Colonic mucosa (tissue), 4 donors: ENCODE measurements at regions not wholly inside any gene's neighbourhood (a gene's known extent, or its start where the extent isn't known, plus 50 kb on each side); places are given as distances from the start of the nearest gene placed in this dataset.
"Not testable (repeated sequence)": the region's sequence is repeated elsewhere in the genome, so short reads cannot be mapped to it uniquely, and the experiment has no call there.

Source experiments
- DNase-seq: peaks from one replicate; pipeline ENCODE4 v3.0.0-alpha.2; 2020
- H3K27ac ChIP-seq: fragments of 200-600 bp; one replicate; pipeline ENCODE4 v1.8.0; 2021
- H3K27me3 ChIP-seq: fragments of 200-600 bp; one replicate; pipeline ENCODE4 v1.8.0; 2021
- H3K36me3 ChIP-seq: fragments of 200-600 bp; one replicate; pipeline ENCODE4 v1.8.0; 2021
- H3K4me1 ChIP-seq: fragments of 200-600 bp; one replicate; pipeline ENCODE4 v1.8.0; 2021; ENCODE audit warnings: mild to moderate bottlenecking
- H3K4me3 ChIP-seq: fragments of 200-600 bp; one replicate; pipeline ENCODE4 v1.8.0; 2021
- H3K9ac ChIP-seq, 2 donors: one replicate each; pipeline ENCODE4 v1.7.0; 2013; ENCODE audit warnings: control low read depth in 2 of 2, low read depth in 2 of 2, low read length in 2 of 2
- H3K9me3 ChIP-seq: fragments of 200-600 bp; one replicate; pipeline ENCODE4 v1.8.0; 2021
- CTCF ChIP-seq: fragments of 200-600 bp; IDR thresholded peaks from one replicate; pipeline ENCODE4 v1.8.0; 2022; ENCODE audit warnings: antibody characterized with exemption, mild to moderate bottlenecking
- intact Hi-C: fragments of 100-400 bp; cut with DNase I; formaldehyde crosslinking; loops from one replicate; pipeline ENCODE4 v1.14.1; 2022
- donor health status: healthy.
- donor health status: DM: no; HTN: no; CAD: no.
- donor health status: DM: no; HTN: no; CAD: no.

DNA sequence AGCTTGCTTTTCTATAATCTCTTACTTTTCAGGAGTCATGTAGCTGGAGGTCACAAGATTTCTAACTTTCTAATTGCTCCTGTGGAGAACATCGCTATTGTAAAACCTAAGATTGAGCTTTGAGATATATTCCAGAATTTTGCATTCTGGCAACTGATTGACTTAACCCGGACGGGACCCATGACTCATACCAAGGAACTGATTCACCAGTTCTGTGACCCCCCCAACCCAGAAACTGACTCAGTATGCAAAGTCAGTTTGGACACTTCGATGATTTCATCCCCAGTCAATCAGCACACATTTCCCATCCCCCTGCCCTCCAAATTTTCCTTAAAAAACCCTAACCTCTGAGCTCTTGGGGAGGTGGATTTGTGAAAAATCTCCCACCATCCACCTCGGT lies 396.5 kb upstream of the GBE1 start:
- Histone ChIP-seq H3K36me3 (no peaks in the 10 kb centered on the region), H3K9ac (no peak overlapping the region), H3K9me3 (no peaks in the 10 kb centered on the region), H3K4me3 (no peak overlapping the region), H3K4me1 (no peaks in the 10 kb centered on the region), H3K27ac (no peak overlapping the region), H3K27me3 (no peaks in the 10 kb centered on the region)
- TF ChIP-seq CTCF = no peak
- no peak for DNase-seq
- intact Hi-C loops = no loop called here

DNA sequence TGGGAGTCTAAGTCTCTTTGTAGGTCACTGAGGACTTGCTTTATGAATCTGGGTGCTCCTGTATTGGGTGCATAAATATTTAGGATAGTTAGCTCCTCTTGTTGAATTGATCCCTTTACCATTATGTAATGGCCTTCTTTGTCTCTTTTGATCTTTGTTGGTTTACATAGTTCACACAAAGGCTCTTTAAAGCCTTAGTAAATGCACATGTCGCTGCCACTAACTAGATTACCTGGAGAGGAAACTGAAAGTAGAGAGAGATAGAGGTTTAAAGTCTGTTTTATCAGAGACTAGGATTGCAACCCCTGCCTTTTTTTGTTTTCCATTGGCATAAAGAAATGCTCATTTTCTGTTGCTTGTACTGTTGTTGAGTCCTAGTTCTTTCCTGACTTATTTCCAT lies 392.4 kb upstream of the GBE1 start:
- H3K4me3 ChIP-seq, H3K4me1 ChIP-seq, H3K9me3 ChIP-seq, H3K27ac ChIP-seq, H3K27me3 ChIP-seq, H3K9ac ChIP-seq, DNase-seq, H3K36me3 ChIP-seq, intact Hi-C loops: not testable (repeated sequence)

DNA sequence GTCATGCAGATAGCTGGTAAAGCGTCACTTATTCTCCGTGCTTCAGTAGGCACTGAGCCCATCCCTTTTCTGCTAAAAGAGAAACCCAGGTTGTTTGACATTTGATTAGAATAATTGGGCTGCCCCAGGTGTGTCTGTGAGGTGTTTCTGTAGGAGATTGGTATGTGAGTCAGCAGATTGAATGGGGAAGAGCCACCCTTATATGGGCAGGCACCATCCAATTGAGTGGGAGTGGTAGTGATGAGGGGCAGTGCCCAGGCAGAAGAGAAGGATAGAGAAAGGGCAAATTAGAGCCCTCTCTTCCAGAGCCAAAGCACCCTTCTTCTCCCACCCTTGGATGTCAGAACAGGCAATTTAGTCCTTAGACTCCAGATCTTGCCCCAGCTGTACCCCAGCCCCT lies 384.3 kb upstream of the GBE1 start:
- TF ChIP-seq CTCF = no peak
- H3K9me3 ChIP-seq = no peaks in the 10 kb centered on the region
- no peak overlapping the region for H3K9ac ChIP-seq
- no peaks in the 10 kb centered on the region for H3K4me1 ChIP-seq
- no peak for DNase-seq
- no peaks in the 10 kb centered on the region for H3K36me3 ChIP-seq
- H3K4me3 ChIP-seq = no peak overlapping the region
- no peaks in the 10 kb centered on the region for H3K27me3 ChIP-seq
- intact Hi-C loops = no loop called here
- H3K27ac ChIP-seq = no peak overlapping the region

- H3K27ac ChIP-seq = no peak overlapping the region
- no peaks in the 10 kb centered on the region for H3K27me3 ChIP-seq
- no peaks in the 10 kb centered on the region for H3K4me1 ChIP-seq
- no peaks in the 10 kb centered on the region for H3K9me3 ChIP-seq
- no peaks in the 10 kb centered on the region for H3K36me3 ChIP-seq
- intact Hi-C loops = no loop called here
- H3K4me3 ChIP-seq = no peak overlapping the region
- no peak for TF ChIP-seq CTCF
- H3K9ac ChIP-seq = no peak overlapping the region
- no peak for DNase-seq
Measured at GRCh38 chr3:82144811-82145210, 383.4 kb upstream of the GBE1 start.

- Histone ChIP-seq H3K36me3 (no peaks in the 10 kb centered on the region), H3K4me3 (no peak overlapping the region), H3K9me3 (no peaks in the 10 kb centered on the region), H3K27me3 (no peaks in the 10 kb centered on the region), H3K9ac (no peak overlapping the region), H3K4me1 (no peaks in the 10 kb centered on the region), H3K27ac (no peak overlapping the region)
- TF ChIP-seq CTCF = no peak
- intact Hi-C loops = no loop called here
- no peak for DNase-seq
Measured at GRCh38 chr3:82143661-82144412, 382.4 kb upstream of the GBE1 start.

- intact Hi-C loops = no loop called here
- Histone ChIP-seq H3K36me3 (no peaks in the 10 kb centered on the region), H3K9ac (no peak overlapping the region), H3K9me3 (no peaks in the 10 kb centered on the region), H3K4me3 (no peak overlapping the region), H3K27me3 (no peaks in the 10 kb centered on the region), H3K27ac (no peak overlapping the region), H3K4me1 (no peaks in the 10 kb centered on the region)
- DNase-seq = no peak
- no peak for TF ChIP-seq CTCF
Measured at GRCh38 chr3:82141592-82141991, 380.1 kb upstream of the GBE1 start.
